ENCODE measurements at regions not wholly inside any gene's neighbourhood (a gene's known extent, or its start where the extent isn't known, plus 50 kb on each side); places are given as distances from the start of the nearest gene placed in this dataset.

- TF ChIP-seq CTCF (conservative IDR thresholded peaks at IDR 0.05; ENCODE audit: low read depth, low read length) (no peak), EZH2phosphoT487 (IDR thresholded peaks at IDR 0.05; ENCODE audit: borderline replicate concordance, low read length) (no peak)
Measured at GRCh38 chr1:55938861-55939260, 640.5 kb downstream of the PLPP3 start.
